RCC 7860 (cell line): ENCODE measurements at regions not wholly inside any gene's neighbourhood (a gene's known extent, or its start where the extent isn't known, plus 50 kb on each side); places are given as distances from the start of the nearest gene placed in this dataset.
"Not testable (repeated sequence)": the region's sequence is repeated elsewhere in the genome, so short reads cannot be mapped to it uniquely, and the experiment has no call there.

Experiments
- DNase-seq: peaks from one replicate; pipeline ENCODE4 v3.0.0-alpha.2; 2015; ENCODE audit warnings: low spot score
- FAIRE-seq: peaks from 2 replicates; lab custom pipeline; 2012; peaks lifted over from hg19 to GRCh38; lab: Jason Lieb, UNC

- FAIRE-seq (no peak), DNase-seq (no peak)
Measured at GRCh38 chr7:113405296-113406056, 287.1 kb upstream of the SMIM30 start.

- FAIRE-seq = no peak
- no peak for DNase-seq
Measured at GRCh38 chr7:113404245-113404644, 285.9 kb upstream of the SMIM30 start.

DNA sequence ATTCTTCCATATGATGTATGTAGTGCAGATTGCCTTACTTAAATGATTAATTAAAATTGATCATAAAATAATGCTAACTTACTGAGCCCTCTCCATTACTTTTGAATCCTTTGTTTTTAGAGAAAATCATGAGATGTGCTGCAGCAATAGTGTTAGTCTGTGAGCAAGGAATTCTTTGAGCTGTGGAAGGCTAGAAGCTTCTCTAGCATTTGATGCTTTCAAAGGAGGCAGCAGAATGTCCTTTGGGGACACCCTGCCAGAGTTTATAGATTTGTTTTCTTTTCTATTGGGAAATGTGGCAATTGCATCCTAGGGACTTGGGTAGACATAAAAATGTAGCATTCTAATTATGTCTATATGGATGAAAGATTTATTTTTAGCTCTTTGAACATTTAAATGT is 284.1 kb upstream of the SMIM30 start:
- DNase-seq = no peak
- FAIRE-seq = no peak

DNA sequence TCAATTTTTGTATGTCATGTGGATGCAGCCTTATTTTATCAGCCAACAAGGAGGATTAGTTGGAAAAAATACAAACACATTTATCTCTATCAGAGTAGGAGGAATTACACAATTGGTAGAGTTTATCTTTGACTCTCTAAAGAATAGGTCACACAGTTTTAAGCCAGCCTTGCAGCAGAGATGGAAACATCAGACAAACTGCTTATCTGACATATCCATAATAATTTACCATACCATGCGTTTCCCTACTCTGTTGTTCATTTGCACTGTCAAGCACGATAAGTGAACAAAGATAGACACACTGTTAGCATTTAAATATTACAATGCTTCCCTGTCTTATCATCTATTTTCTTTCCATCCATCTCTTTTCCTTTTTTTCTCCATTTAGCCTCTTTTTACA is 283.7 kb upstream of the SMIM30 start:
- no peak for FAIRE-seq

DNA sequence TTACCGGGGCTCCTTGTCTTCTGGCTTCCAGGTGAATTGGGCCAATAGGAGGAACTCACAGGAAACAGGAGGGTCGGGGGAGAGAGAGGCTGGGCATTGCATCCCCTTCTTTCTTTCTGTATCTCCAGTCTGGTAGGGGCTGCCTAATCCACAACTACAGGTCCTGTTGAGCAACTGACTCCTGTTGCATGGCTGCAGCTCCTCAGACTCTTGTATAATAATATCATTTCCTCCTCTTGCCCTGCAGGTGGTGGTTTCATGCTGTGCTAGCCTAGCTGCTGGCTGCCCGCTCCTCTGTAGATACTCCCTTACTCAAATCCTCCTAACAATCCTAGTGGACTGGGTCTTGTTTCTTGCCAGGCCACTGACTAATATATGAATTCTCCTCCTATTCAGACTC is 276.5 kb upstream of the SMIM30 start:
- FAIRE-seq (no peak), DNase-seq (no peak)

More for the DNA sequence above, 283.7 kb upstream of the SMIM30 start:
- no peak for DNase-seq

GRCh38 chr7:113392841-113393540 is 274.6 kb upstream of the SMIM30 start:
- no peak for FAIRE-seq
- DNase-seq = no peak

GRCh38 chr7:113392421-113392820 is 274.1 kb upstream of the SMIM30 start:
- DNase-seq (no peak), FAIRE-seq (no peak)

- no peak for FAIRE-seq
- DNase-seq = no peak
Measured at GRCh38 chr7:113389112-113389646, 270.8 kb upstream of the SMIM30 start.

- DNase-seq = no peak
- FAIRE-seq = no peak
Measured at GRCh38 chr7:113383638-113384037, 265.3 kb upstream of the SMIM30 start.

DNA sequence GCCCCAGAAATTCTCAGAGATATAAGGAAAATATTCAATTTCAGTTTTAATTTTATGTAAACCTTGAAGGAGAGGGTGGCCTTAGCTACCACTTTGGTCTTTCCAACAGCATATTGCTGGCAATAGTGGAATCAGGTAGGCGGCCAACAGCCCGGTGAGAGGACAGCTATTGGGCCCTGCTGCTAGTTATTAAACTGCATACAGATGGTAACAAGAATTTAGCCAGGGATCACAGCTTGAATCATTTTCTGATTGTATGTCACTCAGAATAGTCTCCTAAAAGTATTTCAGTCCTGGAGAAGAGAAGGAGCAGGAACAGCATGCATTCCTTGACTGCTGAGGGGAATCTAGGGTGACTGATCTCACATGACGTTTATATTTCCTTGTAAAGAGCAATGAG is 261.4 kb upstream of the SMIM30 start:
- no peak for FAIRE-seq
- no peak for DNase-seq

- no peak for FAIRE-seq
- no peak for DNase-seq
Measured at GRCh38 chr7:113374955-113375354, 256.6 kb upstream of the SMIM30 start.

GRCh38 chr7:113373863-113374262 is 255.5 kb upstream of the SMIM30 start:
- FAIRE-seq = no peak

GRCh38 chr7:113371416-113372043 is 253.2 kb upstream of the SMIM30 start:
- no peak for FAIRE-seq
- no peak for DNase-seq

More at GRCh38 chr7:113373863-113374262, 255.5 kb upstream of the SMIM30 start:
- DNase-seq = no peak

- DNase-seq (no peak), FAIRE-seq (no peak)
Measured at GRCh38 chr7:113370910-113371309, 252.6 kb upstream of the SMIM30 start.

- DNase-seq (no peak), FAIRE-seq (no peak)
Measured at GRCh38 chr7:113368256-113368655, 249.9 kb upstream of the SMIM30 start.

DNA sequence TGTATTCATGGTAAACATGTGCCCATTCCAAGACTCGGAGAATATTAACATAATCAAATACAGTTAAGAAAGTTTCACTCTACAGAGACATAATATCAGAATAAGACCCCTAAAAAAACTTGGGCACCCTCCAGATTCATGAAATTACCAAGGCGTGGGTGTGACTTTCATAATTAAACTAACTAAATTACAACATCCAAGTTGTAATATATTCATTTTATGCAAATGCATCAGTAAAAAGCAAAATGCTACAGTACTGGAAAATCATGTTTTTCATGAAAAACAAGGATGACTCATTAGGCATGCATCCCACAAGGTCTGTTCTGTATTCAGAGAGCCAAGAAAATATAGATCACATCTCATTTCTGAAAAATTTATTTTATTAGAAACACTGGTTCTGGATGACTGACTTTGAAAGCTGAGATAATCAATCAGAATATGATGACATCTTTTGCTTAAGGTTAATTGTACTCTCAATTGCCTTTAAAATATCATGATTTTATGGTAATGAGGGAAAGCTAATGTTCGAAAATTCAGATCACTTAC is 248.8 kb upstream of the SMIM30 start:
- DNase-seq (no peak), FAIRE-seq (no peak)

DNA sequence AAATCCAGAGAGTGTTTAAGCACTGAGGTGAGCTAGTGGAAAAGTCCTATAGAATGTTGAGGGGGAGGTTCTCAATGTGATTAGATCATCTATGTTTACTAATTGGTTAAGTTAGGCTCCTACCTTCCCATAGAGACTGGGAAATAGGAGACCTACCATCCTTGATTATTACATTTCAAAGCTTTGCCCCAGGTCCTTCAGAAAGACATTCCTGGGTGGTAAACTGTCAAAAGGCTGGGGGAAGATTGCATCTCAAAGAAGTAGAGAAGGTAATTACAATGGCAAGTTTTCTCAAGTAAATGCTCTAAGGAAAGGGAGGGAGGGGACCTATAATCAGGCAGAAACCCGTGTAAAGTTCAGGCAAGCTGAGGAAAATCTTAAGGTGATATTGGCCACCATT is 247.8 kb upstream of the SMIM30 start:
- DNase-seq (no peak), FAIRE-seq (no peak)

DNA sequence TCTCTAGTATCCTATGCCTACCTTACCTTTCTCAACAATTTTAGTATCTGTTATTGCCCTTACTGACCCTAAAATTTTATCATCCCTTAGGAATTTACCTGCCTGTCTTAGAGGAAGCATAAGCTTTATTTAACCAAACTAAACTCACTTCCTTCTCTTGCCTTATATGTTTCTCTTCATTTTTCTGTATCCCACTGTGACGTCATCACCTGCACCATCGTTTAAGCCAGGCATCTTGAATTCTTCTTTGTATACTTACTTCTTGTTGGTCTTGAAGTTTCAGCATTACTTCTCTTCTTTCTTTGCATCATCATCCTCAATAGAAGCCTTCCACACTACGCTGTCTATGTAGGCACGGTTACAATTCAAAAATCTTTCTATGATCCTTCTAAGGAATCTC is 231.0 kb upstream of the SMIM30 start:
- FAIRE-seq (no peak), DNase-seq (no peak)

DNA sequence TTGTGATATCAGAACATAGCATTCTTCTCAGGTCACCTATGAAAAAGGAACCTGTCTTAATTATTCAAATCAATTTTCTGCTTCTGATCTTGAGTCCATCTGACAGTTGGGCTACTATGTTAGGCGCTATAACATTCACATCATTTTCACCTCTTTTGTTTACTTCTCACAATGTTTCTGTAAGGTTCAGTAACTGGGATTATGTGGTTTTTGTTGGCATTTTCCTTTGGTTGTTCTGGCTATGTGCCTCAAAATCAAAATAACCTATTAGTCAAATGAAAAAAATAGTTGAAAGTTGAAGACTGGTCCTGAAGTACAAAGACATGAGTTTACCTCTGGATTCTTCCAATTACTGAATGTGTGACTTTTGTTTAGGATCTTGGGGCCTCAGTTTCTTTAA is 221.3 kb upstream of the SMIM30 start:
- DNase-seq = no peak
- FAIRE-seq = no peak

DNA sequence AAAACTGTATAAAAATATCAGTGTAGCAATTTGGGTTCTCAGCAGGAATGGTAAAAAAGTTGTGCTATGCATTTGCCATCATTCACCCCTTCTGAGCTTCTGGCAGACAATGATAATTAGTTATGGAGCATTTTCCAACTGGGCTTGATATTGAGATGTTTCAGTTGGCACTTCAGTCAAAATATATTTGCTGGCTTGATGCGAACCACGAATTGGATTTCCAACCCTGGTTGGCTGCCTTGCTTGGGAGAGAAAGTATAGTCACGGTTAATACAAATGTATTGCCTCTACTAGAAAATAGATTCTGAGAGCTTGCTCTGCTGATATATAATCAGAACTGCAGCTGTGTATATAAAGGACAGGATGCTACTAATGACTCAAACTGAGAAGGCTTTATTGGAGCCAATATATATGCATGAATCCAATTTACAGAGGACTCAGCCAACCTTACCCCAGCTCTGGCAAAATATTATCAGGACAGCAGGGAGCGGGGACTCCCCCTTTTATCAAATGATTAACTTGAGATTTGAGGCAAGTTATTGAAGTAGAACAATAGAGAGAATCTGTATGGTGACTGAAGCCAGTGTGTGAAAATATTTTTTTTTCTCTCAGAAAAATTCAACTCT is 219.8 kb upstream of the SMIM30 start:
- DNase-seq (no peak), FAIRE-seq (no peak)

DNA sequence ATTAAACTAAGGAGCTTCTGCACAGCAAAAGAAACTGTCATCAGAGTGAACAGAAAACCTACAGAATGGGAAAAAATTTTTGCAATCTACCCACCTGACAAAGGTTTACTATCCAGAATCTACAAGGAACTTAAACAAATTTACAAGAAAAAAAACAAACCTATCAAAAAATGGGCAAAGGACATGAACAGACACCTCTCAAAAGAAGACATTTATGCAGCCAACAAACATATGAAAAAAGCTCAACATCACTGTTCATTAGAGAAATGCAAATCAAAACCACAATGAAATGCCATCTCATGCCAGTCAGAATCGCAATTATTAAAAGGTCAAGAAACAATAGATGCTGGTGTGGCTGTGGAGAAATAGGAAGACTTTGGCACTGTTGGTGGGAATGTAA is 218.5 kb upstream of the SMIM30 start:
- DNase-seq, FAIRE-seq: not testable (repeated sequence)
